GM19395 (cell line): ENCODE measurements at regions not wholly inside any gene's neighbourhood (a gene's known extent, or its start where the extent isn't known, plus 50 kb on each side); places are given as distances from the start of the nearest gene placed in this dataset.
"Not testable (repeated sequence)": the region's sequence is repeated elsewhere in the genome, so short reads cannot be mapped to it uniquely, and the experiment has no call there.

Experiments used
- ATAC-seq: cut with Tn5 transposase; IDR thresholded peaks from one replicate; pipeline ENCODE4 v1.9.1; 2021; ENCODE audit warnings: mild to moderate bottlenecking, moderate library complexity; ENCODE audit not compliant: unreplicated experiment

- not testable (repeated sequence) for ATAC-seq
These were observed 139.4 kb upstream of the TOP1 start for GRCh38 chr20:40889266-40889665.

- ATAC-seq, result no peak
These were observed 138.4 kb upstream of the TOP1 start for GRCh38 chr20:40890181-40890580.

- ATAC-seq, result no peak
These were observed 138.0 kb upstream of the TOP1 start for GRCh38 chr20:40890635-40891034.

GRCh38 chr20:40891351-40891750 lies 137.3 kb upstream of the TOP1 start:
- ATAC-seq, result no peak

- no peak for ATAC-seq
These were observed 136.0 kb upstream of the TOP1 start for GRCh38 chr20:40892642-40893041.

GRCh38 chr20:40893610-40894236 lies 134.9 kb upstream of the TOP1 start:
- no peak for ATAC-seq

GRCh38 chr20:40894237-40894630 lies 134.4 kb upstream of the TOP1 start:
- ATAC-seq, result no peak

GRCh38 chr20:40895182-40895581 lies 133.4 kb upstream of the TOP1 start:
- no peak for ATAC-seq

GRCh38 chr20:40896814-40897700 lies 131.6 kb upstream of the TOP1 start:
- ATAC-seq, result no peak

- no peak for ATAC-seq
These were observed 129.3 kb upstream of the TOP1 start for GRCh38 chr20:40899344-40899743.

- ATAC-seq, result no peak
These were observed 127.9 kb upstream of the TOP1 start for GRCh38 chr20:40900666-40901215.

GRCh38 chr20:40902661-40903060 lies 126.0 kb upstream of the TOP1 start:
- ATAC-seq, result no peak

GRCh38 chr20:40908309-40908708 lies 120.3 kb upstream of the TOP1 start:
- ATAC-seq, result no peak

- ATAC-seq, result not testable (repeated sequence)
These were observed 119.1 kb upstream of the TOP1 start for GRCh38 chr20:40909489-40909888.

GRCh38 chr20:40910436-40910835 lies 118.2 kb upstream of the TOP1 start:
- ATAC-seq, result not testable (repeated sequence)

- not testable (repeated sequence) for ATAC-seq
These were observed 117.5 kb upstream of the TOP1 start for GRCh38 chr20:40911152-40911551.

- no peak for ATAC-seq
These were observed 115.1 kb upstream of the TOP1 start for GRCh38 chr20:40913224-40914185.

GRCh38 chr20:40915756-40916155 lies 112.9 kb upstream of the TOP1 start:
- ATAC-seq, result no peak

GRCh38 chr20:40916276-40916675 lies 112.3 kb upstream of the TOP1 start:
- ATAC-seq, result no peak

- ATAC-seq, result no peak
These were observed 108.3 kb upstream of the TOP1 start for GRCh38 chr20:40920291-40920690.

- no peak for ATAC-seq
These were observed 105.8 kb upstream of the TOP1 start for GRCh38 chr20:40922865-40923264.
